GM21360 (cell line): ENCODE measurements at regions not wholly inside any gene's neighbourhood (a gene's known extent, or its start where the extent isn't known, plus 50 kb on each side); places are given as distances from the start of the nearest gene placed in this dataset.
"Not testable (repeated sequence)": the region's sequence is repeated elsewhere in the genome, so short reads cannot be mapped to it uniquely, and the experiment has no call there.

Experiments used
- ATAC-seq: cut with Tn5 transposase; IDR thresholded peaks from one replicate; pipeline ENCODE4 v1.9.1; 2021; ENCODE audit warnings: mild to moderate bottlenecking, moderate library complexity; ENCODE audit not compliant: unreplicated experiment

DNA sequence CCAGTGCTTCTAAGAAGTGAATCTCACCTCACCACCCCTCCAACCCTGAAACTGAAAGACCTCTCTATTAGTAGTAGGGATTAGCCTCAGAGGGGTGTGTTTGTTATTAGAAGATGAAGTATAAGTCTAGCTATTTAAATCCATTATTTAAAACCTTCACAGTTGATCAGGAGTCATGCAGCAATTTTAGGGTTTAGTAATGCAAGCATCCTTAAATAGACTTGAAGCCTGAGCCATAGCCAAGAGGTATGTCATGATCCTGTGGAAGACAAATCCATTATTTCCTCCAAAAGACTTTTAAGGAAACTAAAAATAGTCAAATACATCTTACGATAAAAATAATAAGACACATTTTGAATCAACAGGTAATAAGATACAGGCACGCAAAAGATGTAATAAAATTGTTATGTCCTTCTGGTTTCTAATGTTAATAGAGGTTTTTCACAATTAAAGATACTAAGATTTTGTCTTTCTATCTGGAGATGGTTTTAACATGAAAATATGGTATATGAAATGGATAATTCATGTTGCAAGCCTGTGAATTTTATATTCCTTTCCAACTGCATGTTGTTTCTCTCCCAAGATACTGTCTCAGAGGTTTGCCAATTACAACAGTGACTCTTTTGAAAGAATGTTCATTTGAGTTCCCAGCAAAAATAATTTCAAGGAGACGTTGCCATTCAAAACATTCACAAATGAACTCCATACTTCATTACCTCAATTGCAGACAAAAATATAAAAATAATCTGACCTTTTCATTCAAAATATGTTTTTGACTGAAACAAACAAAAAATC is 68.0 kb downstream of the LUZP4 start:
- no peak for ATAC-seq

DNA sequence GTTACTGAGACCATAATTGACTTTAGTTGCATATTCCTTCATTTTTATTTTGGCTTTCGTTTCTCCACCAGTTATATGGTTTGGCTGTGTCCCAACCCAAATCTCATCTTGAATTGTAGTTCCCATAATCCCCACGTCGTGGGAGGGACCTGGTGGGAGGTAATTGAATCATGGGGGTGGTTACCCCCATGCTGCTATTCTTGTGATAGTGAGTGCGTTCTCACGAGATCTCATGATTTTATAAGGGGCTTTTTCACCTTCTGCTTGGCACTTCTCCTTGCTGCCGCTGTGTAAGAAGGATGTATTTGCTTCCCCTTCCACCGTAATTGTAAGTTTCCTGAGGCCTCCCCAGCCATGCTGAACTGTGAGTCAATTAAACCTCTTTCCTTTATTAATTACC is 70.0 kb downstream of the LUZP4 start:
- ATAC-seq = not testable (repeated sequence)

DNA sequence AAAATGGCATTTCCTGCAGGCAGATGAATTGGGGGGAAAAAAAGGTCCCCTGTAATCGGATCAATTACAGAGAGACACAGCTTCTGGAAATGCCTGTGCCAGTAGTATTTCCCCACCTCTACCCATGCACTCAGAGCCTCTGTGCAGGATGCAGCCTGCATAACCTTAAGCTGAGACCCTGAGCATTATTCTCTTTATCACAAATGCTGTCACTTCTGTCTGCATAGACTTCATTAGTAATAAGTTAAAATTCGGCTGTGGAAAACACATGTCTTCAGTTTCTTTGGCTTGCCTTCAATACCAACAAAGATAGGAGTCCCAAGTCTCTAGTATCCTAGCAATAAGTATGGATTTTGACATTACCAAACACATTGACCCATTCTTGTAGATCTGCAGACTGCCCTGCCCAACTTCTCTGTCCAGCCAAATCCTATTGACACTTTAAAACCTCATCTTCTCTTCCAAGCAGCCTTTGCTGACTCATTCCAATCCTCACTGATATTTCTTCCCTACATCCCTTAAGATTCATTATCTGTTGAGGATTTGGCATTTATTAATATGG is 70.8 kb downstream of the LUZP4 start:
- no peak for ATAC-seq

DNA sequence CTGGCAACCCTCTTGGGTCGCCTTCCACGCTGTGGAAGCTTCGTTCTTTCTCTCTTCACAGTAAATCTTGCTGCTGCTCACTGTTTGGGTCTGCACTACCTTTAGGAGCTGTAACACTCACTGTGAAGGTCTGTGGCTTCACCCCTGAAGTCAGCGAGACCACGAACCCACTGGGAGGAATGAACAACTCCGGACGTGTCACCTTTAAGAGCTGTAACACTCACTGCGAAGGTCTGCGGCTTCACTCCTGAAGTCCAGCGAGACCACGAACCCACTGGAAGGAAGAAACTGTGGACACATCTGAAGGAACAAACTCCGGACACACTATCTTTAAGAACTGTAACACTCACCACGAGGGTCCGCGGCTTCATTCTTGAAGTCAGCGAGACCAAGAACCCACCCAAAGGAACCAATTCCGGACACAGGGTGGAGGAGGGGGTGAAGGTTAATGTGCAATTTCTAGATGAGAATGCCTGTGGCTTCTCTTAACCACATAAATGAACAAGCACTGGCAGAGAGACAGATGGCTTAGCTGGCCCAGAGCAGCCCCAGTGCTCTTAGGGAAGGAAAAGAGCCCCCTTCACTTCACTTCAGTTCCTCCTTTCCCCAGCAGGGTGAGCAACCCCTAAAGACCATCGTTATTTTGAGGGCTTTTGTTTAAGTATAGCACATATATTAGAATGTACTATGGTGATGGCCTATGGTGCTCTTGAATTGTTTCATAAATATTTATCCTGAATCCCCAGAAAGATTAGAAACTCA is 73.0 kb downstream of the LUZP4 start:
- no peak for ATAC-seq

DNA sequence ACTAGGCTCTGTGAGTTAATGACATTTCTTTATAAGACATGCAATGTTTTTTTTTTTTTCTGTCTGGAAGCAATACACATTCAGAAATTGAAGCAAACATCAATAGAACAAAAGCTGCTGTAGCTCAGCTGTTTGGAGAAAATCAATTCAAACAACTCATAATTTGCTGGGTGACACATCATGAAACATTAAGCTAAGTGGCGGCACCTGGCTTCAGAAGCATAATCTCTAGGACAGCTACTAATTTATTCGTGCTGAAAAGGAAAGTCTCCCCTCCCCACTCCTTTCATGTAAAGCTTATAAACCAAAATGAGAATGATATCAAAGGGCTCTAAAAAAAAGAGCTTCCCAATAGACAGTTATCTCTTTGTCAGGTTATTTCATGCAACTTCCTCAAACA is 73.9 kb downstream of the LUZP4 start:
- ATAC-seq = no peak

DNA sequence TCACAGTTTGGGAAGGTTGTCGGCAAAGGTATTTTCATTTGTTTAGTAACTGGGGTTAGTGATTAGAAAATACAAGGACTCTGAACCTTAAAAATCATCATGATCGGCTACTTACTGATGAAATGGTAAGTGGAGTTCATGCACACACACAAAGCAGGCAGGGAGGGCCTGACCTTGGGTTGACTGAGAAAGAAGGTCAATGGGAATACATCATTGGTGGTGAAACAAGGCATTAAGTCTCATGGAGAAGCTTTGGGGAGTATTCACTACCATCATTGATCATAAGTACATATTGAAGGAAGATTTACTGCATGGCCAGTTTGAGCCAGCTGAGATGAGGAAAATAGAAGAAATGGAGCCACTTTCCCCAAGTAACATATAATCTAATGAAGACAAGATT is 74.4 kb downstream of the LUZP4 start:
- no peak for ATAC-seq

DNA sequence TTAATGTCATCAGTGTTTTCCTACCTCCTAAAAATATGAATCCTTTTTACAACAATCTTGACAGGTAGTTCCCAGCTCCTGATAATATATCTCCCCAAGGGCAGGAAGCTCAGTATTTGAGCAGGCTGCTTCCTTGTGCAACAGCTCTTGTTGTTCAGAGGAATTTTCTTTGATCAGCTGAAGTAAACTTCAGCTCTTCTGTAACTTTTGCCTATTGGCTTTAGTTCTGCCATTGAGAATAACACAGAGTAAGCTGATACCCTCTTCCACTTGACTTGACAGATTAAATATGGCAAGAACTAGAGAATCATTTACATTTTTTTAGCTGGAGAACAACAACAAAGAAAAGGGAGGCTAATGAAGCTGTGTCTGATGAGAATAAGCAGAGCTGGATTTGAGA is 75.2 kb downstream of the LUZP4 start:
- ATAC-seq = no peak

DNA sequence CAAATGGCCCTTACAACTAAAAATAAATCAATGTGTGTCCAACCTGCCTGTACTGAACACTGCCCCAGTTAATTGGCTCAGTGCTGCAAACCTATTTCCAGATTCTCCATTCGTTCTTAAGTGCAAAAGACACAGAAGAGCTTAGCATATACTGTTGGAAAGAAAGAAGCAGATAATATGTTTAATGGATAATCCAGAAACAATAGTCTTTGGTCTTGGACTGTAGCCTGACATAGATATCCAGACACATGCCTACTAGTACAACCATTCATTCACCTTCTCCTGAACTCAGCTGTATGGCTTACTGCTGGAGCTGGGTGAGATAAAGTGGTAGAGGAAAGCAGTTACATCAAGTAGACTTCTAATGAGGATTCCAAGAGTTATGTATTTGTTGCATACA is 77.0 kb downstream of the LUZP4 start:
- ATAC-seq = no peak

DNA sequence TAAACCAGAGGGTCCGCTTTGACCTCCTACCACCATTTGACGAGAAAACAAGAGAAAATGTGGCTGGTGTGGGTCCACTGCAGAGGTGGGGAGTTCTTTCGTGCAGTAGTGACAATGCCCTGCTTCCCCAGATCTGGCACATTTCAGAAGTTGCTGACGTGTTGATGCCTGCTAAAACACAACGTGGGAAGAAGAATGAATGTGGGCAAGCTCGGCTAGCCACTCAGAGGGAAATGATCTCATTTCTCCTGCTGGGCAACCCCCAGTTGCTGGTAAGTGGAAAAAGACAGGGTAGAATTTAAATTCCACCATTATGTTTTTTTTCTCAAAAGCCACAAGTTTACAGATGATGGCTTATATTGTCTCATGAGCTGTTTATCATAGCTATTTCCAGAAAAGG is 77.9 kb downstream of the LUZP4 start:
- ATAC-seq = no peak

DNA sequence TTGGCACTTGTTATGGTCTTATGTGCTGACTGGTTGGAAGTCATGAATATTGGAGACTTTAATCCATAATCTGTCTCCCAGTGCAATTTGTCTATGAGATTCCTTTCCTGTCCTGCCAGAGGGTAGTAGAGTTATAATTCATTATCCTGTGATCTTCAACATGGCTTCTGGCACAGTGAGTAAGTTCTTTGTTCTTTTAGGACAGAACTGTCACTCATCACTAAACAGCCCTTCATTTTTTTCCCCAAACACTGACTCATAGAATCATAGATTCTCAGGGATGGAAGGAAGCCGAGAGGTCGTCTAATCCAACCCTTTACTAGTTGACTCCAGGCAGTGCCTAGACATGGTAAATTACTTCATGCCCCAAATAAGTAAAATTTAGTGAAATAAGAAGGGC is 78.4 kb downstream of the LUZP4 start:
- ATAC-seq = no peak

DNA sequence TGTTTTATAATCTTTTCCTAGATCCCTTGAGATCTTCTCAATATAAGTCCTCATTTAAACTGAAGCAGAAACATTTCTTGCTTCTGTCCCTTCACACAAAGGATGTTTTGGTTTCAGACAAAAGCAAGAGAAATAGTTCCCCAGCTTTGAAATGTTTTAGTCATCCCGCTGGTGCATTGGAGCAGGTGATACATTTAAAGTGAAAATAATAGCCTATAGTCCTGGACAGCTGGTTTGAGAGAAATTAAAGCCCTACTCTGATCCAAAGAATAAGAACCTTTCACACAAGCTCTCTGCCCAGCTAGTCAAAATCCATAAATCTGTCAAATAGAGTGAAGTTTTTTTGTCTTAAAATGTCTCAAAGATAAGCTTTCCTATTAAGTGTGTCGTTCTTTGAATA is 79.4 kb downstream of the LUZP4 start:
- ATAC-seq = no peak

DNA sequence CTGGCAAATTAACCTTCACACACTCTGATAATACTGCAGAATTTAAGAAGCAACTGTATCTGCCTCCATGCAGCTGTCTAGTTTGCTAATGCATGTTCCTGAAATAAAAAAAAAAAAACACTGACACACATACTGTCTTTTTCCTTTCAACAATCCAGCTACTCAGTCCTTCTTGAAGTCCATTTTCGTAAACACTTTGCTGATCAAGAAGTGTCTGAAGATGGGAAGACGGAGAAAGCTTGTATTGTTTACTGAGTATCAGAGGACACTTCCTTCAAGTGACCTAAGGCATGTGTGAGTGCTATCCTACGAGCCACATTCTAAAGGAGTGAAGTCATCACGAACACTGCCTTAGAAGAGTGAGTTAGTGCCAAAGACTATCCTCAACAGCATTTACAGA is 82.6 kb downstream of the LUZP4 start:
- no peak for ATAC-seq

DNA sequence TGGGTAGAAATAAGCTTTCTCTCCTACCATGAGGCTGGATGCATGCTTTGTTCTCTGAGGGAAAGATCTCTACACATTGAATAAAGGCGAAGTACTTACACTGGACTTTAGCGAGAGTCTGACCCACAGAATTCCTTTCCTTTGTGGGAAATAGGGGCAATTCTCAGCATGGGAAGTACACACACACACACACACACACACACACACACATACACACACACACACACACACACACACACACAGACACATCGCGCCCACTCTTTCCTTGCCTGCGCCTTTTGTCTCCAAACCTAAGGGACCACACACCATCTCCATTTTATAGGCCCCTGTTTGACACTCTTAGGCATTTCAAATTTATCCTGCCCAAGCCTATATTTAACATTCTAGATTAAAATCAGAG is 83.8 kb downstream of the LUZP4 start:
- ATAC-seq = no peak

DNA sequence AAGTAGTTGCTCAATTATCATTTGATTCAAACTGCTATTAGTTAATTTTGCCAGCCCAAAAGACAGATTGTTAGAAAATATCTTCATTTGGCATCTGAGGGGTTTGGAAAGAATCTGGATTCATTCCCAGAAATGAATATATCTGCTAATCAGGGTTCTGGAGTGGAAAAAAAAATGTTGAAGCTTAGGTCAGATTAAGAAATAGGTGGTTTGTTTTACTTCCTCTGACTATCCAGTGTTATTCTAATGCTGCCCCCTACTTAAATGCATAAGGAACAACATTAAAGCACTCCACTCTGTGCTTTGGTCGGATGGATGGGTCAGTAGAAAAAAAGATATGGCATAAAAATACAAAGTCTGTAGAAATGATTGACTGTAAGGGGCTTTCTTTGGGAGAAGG is 89.0 kb downstream of the LUZP4 start:
- ATAC-seq = no peak

DNA sequence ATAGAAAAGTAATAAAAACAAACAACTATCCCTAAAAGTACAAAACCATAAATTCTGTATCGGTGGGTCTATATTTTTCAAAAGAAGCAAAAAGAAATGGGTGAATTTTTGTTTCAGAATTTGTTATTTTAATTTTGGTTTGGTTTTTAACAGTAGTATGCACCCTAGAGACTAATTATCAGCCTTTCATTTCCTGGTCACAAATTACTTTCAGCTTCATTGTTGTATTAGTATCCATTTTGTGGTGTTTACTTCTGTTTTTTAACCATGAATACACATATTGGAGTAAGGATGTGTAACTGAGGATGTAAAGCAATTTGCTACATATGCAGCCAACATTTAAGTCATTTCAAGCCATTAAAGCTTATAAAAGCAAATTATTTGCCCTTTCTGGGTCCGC is 97.8 kb downstream of the LUZP4 start:
- no peak for ATAC-seq

DNA sequence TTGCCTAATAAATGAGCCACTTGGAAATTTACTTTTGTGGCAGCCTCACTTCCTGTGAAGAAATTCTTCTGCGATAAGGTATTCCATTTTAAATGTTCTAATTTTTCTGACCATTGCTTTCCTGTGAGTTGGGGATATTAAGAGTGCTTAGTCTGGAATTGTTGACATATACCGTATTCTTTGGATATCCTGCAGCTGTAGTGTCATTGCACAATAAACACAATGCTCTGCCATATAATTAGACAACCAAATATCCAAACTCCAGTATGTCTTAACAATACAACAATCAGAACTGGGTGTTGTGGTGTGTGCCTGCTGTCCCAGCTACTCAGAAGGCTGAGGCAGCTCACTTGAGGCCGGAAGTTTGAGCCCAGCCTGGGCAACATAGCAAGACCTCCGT is 99.4 kb downstream of the LUZP4 start:
- no peak for ATAC-seq

DNA sequence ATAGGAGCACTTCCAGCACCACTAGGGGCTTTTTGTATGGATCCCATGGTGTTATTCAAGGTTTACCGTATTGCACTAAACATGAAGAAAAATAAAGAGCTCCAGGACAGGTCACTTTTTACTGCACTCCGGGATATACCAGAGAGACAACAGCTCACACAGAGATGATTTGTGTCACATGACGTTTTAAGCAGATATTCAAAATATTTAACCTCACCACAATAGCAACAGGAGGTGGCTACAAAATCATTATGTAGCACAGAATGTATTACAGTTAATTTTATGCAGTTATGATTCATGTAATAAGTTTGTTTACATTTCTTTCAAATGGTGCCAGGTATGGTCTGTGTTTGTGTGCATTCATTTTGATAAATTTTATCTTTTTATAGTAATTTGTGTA is 100.6 kb downstream of the LUZP4 start:
- ATAC-seq = no peak

DNA sequence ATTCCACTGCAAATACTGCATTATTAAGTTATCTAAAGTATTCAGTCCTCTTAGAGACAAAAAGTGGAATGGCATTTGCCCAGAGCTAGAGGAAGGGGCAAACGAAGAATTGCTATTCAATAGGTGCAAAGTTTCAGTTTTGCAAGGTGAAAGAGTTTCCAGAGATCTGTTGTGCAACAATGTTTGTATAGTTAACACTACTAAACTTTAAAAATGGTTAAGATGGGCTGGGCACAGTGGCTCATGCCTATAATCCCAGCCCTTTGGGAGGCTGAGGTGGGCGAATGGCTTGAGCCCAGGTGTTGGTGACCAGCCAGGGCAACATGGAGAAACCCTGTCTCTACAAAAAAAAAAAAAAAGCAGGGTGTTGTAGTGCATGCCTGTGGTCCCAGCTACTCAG is 102.5 kb downstream of the LUZP4 start:
- ATAC-seq = no peak

DNA sequence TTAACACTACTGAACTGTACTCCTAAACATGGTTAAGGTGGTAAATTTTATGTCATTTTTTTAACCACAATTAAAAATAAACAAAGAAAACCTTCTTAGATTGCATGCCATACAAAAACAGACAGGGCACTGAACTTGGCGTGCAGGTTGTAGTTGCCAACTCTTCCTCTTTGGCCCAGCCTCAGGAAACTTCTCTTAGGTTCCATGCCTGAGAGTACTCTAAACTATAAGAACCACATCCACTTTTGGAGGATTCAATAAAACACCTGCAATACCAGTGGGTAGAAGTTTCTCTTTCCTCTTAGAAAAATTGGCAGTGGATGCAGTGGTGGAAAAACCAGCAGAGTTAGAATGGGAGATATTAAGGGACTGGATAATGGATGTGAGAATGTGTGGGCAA is 103.4 kb downstream of the LUZP4 start:
- ATAC-seq = no peak

DNA sequence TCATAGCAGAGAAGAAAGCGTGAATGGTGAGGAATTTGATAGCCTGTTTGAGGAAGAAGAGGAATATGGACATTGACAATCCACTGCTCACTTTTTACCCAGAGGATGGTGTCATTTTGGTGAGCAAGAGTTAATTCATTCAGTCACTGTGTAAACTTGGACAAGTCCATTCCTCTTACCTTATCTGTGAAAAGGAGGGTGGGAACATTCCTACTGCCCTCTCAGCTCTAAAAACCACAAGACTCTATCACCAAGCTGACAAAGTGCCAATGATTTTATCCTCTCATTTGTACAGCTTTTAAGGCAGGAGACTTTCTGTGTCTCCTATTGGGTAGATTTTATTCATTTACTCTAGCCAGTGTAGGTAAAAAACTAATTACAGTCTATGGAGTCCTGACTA is 103.8 kb downstream of the LUZP4 start:
- ATAC-seq = no peak

DNA sequence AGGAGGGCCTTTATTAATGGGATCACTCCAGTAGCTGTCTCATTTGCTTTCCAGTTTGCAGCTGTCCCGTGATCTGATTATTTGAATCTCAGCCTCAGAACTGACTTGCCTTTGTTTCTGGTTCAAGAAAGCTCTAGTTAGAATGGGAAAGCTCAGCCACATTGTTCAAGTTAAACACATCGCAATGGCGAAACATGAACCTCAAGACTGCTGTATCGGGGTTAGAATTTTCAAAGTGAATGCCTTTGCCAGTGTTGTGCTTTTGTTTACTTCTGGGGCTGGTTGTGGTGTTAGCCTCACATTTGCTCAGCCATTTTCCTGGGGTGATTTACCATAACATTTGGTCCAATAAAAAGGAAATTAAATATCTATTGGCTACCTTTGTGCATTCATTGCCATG is 105.3 kb downstream of the LUZP4 start:
- ATAC-seq = not testable (repeated sequence)

DNA sequence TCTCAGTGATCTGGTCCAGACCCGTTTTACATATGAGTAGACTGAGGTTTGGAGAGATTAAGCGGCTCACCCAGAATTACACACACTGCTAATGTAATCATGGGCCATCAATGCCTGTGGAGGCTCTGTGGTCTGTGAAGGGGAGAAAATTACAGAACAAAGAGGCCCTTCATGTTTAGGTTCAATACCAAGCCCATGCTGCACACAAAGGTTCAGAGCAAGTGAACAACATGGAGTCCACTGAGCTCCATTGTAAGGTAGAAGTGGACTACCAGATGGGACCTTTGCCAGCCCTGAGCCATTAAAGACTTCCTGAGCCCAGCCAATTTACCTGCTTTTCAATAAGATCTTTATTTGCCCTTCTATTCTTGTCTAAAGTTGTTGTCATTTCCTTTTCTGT is 109.8 kb downstream of the LUZP4 start:
- no peak for ATAC-seq
